ENCODE measurements at regions not wholly inside any gene's neighbourhood (a gene's known extent, or its start where the extent isn't known, plus 50 kb on each side); places are given as distances from the start of the nearest gene placed in this dataset.

- DNase-seq, result no peak
These were observed 60.3 kb downstream of the SEC61B start for GRCh38 chr9:99282406-99282805.

GRCh38 chr9:99285965-99286364 is 63.9 kb downstream of the SEC61B start:
- no peak for DNase-seq

GRCh38 chr9:99286536-99286935 is 64.5 kb downstream of the SEC61B start:
- DNase-seq, result no peak

GRCh38 chr9:99287641-99288040 is 65.6 kb downstream of the SEC61B start:
- no peak for DNase-seq

GRCh38 chr9:99288830-99289229 is 66.7 kb downstream of the SEC61B start:
- DNase-seq, result no peak

GRCh38 chr9:99294850-99295461 is 72.9 kb downstream of the SEC61B start:
- DNase-seq, result no peak

- DNase-seq, result peak in 1 of 2 donors; percentile 13
These were observed 74.3 kb downstream of the SEC61B start for GRCh38 chr9:99296291-99296951.

GRCh38 chr9:99298614-99299013 is 76.5 kb downstream of the SEC61B start:
- DNase-seq, result no peak

GRCh38 chr9:99299211-99300102 is 77.4 kb downstream of the SEC61B start:
- no peak for DNase-seq

GRCh38 chr9:99300103-99300439 is 78.0 kb downstream of the SEC61B start:
- DNase-seq, result no peak

GRCh38 chr9:99300603-99301002 is 78.5 kb downstream of the SEC61B start:
- DNase-seq, result no peak

GRCh38 chr9:99303177-99303576 is 81.1 kb downstream of the SEC61B start:
- DNase-seq, result no peak

- no peak for DNase-seq
These were observed 83.0 kb downstream of the SEC61B start for GRCh38 chr9:99305124-99305523.

- no peak for DNase-seq
These were observed 84.0 kb downstream of the SEC61B start for GRCh38 chr9:99305820-99306811.

GRCh38 chr9:99307851-99308250 is 85.8 kb downstream of the SEC61B start:
- no peak for DNase-seq

GRCh38 chr9:99309141-99309939 is 87.3 kb downstream of the SEC61B start:
- DNase-seq, result no peak

- DNase-seq, result no peak
These were observed 90.7 kb downstream of the SEC61B start for GRCh38 chr9:99312736-99313135.

- no peak for DNase-seq
These were observed 97.0 kb downstream of the SEC61B start for GRCh38 chr9:99319048-99319447.

GRCh38 chr9:99322299-99322698 is 100.2 kb downstream of the SEC61B start:
- no peak for DNase-seq

- DNase-seq, result no peak
These were observed 104.2 kb downstream of the SEC61B start for GRCh38 chr9:99326112-99326916.

- DNase-seq, result no peak
These were observed 104.8 kb downstream of the SEC61B start for GRCh38 chr9:99326917-99327189.

Data from stimulated activated CD4-positive, alpha-beta T cell treated with anti-CD3 and anti-CD28 coated beads, Interleukin-2, amount 100 ng/mL, for 24 hours (primary cell).